Fibroblast of lung (primary cell): ENCODE measurements at regions not wholly inside any gene's neighbourhood (a gene's known extent, or its start where the extent isn't known, plus 50 kb on each side); places are given as distances from the start of the nearest gene placed in this dataset.

Source experiments
- DNase-seq, 2 donors: peaks; one replicate each; pipeline versions ENCODE4 v3.0.0 to v3.0.0-alpha.2; 2010; ENCODE audit warnings: low read depth in 2 of 2
- H2AFZ ChIP-seq: 2 replicates; pipeline ENCODE4 v1.5.1; 2012; ENCODE audit warnings: low read length, control low read depth, inconsistent platforms
- H3K27ac ChIP-seq: 2 replicates; pipeline ENCODE4 v1.5.1; 2011; ENCODE audit warnings: low read length, control low read depth; ENCODE audit not compliant: insufficient read depth
- H3K27me3 ChIP-seq: 2 replicates; pipeline ENCODE4 v1.5.1; 2011; ENCODE audit warnings: mild to moderate bottlenecking, low read length; ENCODE audit not compliant: control insufficient read depth, insufficient read depth
- H3K36me3 ChIP-seq: 2 replicates; pipeline ENCODE4 v1.5.1; 2011; ENCODE audit warnings: low read length; ENCODE audit not compliant: control insufficient read depth, insufficient read depth
- H3K4me1 ChIP-seq: 2 replicates; pipeline ENCODE4 v1.5.1; 2011; ENCODE audit warnings: low read length; ENCODE audit not compliant: control insufficient read depth, insufficient read depth; ENCODE audit errors: extremely low read depth
- H3K4me2 ChIP-seq: 2 replicates; pipeline ENCODE4 v1.5.1; 2011; ENCODE audit warnings: low read length, control low read depth; ENCODE audit not compliant: insufficient read depth; ENCODE audit errors: extremely low read depth
- H3K4me3 ChIP-seq, 4 experiments: fragments of 200-600 bp in 1 of 4; sonication (generic) in 1 of 4; replicated peaks in 1 of 4; 2 replicates each; pipeline ENCODE4 v1.5.1; 2011 to 2016; ENCODE audit warnings: low read length in 4 of 4, low read depth in 3 of 4, mild to moderate bottlenecking in 3 of 4, control low read depth in 2 of 4, inconsistent platforms in 1 of 4, mixed read lengths in 1 of 4; ENCODE audit not compliant: insufficient read depth in 1 of 4; ENCODE audit errors: control extremely low read depth in 1 of 4
- H3K79me2 ChIP-seq: 2 replicates; pipeline ENCODE4 v1.5.1; 2012; ENCODE audit warnings: mild to moderate bottlenecking, low read length, inconsistent platforms; ENCODE audit not compliant: control insufficient read depth, insufficient read depth
- H3K9ac ChIP-seq: 2 replicates; pipeline ENCODE4 v1.5.1; 2011; ENCODE audit warnings: mild to moderate bottlenecking, low read length, control low read depth; ENCODE audit not compliant: insufficient read depth
- H3K9me3 ChIP-seq: 2 replicates; pipeline ENCODE4 v1.5.1; 2012; ENCODE audit warnings: low read depth, low read length; ENCODE audit not compliant: control insufficient read depth, insufficient read depth
- H4K20me1 ChIP-seq: 2 replicates; pipeline ENCODE4 v1.5.1; 2011; ENCODE audit warnings: low read length; ENCODE audit not compliant: control insufficient read depth, insufficient read depth; ENCODE audit errors: extremely low read depth
- CTCF ChIP-seq, 2 donors: IDR thresholded peaks in 1 of 2; conservative IDR thresholded peaks in 1 of 2; 1 replicate in 1 of 2; 2 replicates in 1 of 2; pipeline ENCODE4 v1.5.1; 2011 to 2012; ENCODE audit warnings: low read length in 2 of 2, control low read depth in 1 of 2, inconsistent platforms in 1 of 2, low read depth in 1 of 2, mild to moderate bottlenecking in 1 of 2
- EZH2 ChIP-seq: IDR thresholded peaks from 2 replicates; pipeline ENCODE4 v1.5.1; 2012; ENCODE audit warnings: low read length, control low read depth, mild to moderate bottlenecking; ENCODE audit errors: missing control alignments

- no peak overlapping the region for H2AFZ ChIP-seq
- no peak for DNase-seq
- TF ChIP-seq EZH2 (no peak), CTCF (conservative IDR thresholded peaks at IDR 0.05 in 1 of 2, IDR thresholded peaks at IDR 0.05 in 1 of 2; ENCODE audit: low read depth in 1 of 2, low read length in 2 of 2) (no peak)
- H3K9ac ChIP-seq, result no peak overlapping the region
- H3K9me3 ChIP-seq, result no peaks in the 10 kb centered on the region
- H3K36me3 ChIP-seq, result no peaks in the 10 kb centered on the region
- H4K20me1 ChIP-seq, result no peaks in the 10 kb centered on the region
- no peak overlapping the region for H3K4me2 ChIP-seq
- H3K79me2 ChIP-seq, result no peaks in the 10 kb centered on the region
- H3K27me3 ChIP-seq, result no peaks in the 10 kb centered on the region
- no peak overlapping the region for H3K27ac ChIP-seq
- H3K4me3 ChIP-seq, result no peak overlapping the region
- no peaks in the 10 kb centered on the region for H3K4me1 ChIP-seq
These were observed 322.5 kb upstream of the ZNF507 start for GRCh38 chr19:32022731-32023563.

GRCh38 chr19:32023564-32023832, 321.9 kb upstream of the ZNF507 start:
- Histone ChIP-seq H2AFZ (no peak overlapping the region), H3K9me3 (no peaks in the 10 kb centered on the region), H3K27ac (no peak overlapping the region), H3K79me2 (no peaks in the 10 kb centered on the region), H4K20me1 (no peaks in the 10 kb centered on the region), H3K4me2 (no peak overlapping the region), H3K4me1 (no peaks in the 10 kb centered on the region), H3K36me3 (no peaks in the 10 kb centered on the region), H3K27me3 (no peaks in the 10 kb centered on the region), H3K4me3 (no peak overlapping the region), H3K9ac (no peak overlapping the region)
- DNase-seq, result no peak
- TF ChIP-seq EZH2 (no peak), CTCF (conservative IDR thresholded peaks at IDR 0.05 in 1 of 2, IDR thresholded peaks at IDR 0.05 in 1 of 2; ENCODE audit: low read depth in 1 of 2, low read length in 2 of 2) (no peak)

- DNase-seq, result no peak
- no peak overlapping the region for H3K27ac ChIP-seq
- H2AFZ ChIP-seq, result no peak overlapping the region
- no peaks in the 10 kb centered on the region for H3K9me3 ChIP-seq
- no peaks in the 10 kb centered on the region for H3K27me3 ChIP-seq
- no peak overlapping the region for H3K4me2 ChIP-seq
- TF ChIP-seq EZH2, result no peak
- no peak for TF ChIP-seq CTCF (conservative IDR thresholded peaks at IDR 0.05 in 1 of 2, IDR thresholded peaks at IDR 0.05 in 1 of 2; ENCODE audit: low read depth in 1 of 2, low read length in 2 of 2)
- H4K20me1 ChIP-seq, result no peaks in the 10 kb centered on the region
- H3K4me1 ChIP-seq, result no peaks in the 10 kb centered on the region
- H3K36me3 ChIP-seq, result no peaks in the 10 kb centered on the region
- H3K79me2 ChIP-seq, result no peaks in the 10 kb centered on the region
- H3K9ac ChIP-seq, result no peak overlapping the region
- H3K4me3 ChIP-seq, result no peak overlapping the region
These were observed 316.2 kb upstream of the ZNF507 start for GRCh38 chr19:32029235-32029634.
